ENCODE measurements at regions not wholly inside any gene's neighbourhood (a gene's known extent, or its start where the extent isn't known, plus 50 kb on each side); places are given as distances from the start of the nearest gene placed in this dataset.

DNA sequence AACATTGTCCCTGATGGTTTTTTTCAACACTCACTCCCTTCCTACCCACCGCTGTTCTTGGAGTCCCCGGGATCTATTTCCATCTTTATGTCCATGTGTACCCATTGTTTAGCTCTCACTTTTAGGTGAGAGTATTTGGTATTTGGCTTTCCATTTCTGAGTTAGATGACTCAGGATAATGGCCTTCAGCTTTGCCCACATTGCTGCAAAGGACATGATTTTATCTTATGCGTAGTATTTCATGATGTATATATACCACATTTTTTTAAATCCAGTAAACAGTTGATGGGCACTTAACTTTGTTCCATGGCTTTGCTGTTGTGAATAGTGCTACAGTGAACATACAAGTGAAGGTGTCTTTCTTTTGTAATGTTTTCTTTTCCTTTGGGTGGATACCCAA lies 123.5 kb upstream of the KITLG start:
- Histone ChIP-seq H3K9me3 (peaks cover 0 to 12% of the 10 kb centered on the region in 2 donors), H3K4me1 (no peaks in the 10 kb centered on the region), H3K4me3 (no peak overlapping the region), H3K27ac (no peak overlapping the region), H3K36me3 (no peaks in the 10 kb centered on the region), H3K27me3 (no peaks in the 10 kb centered on the region)
- intact Hi-C loops (cut with DNase I): no loop called here
- DNase-seq (ENCODE audit: low spot score in 2 of 2): no peak
- TF ChIP-seq CTCF (IDR thresholded peaks at IDR 0.05): no peak

- intact Hi-C loops (cut with DNase I): no loop called here
- no peak overlapping the region for H3K27ac ChIP-seq
- TF ChIP-seq CTCF (IDR thresholded peaks at IDR 0.05): no peak
- no peak for DNase-seq (ENCODE audit: low spot score in 2 of 2)
- no peaks in the 10 kb centered on the region for H3K9me3 ChIP-seq
- H3K4me3 ChIP-seq: no peak overlapping the region
- H3K36me3 ChIP-seq: no peaks in the 10 kb centered on the region
- no peaks in the 10 kb centered on the region for H3K4me1 ChIP-seq
- no peaks in the 10 kb centered on the region for H3K27me3 ChIP-seq
Observed at GRCh38 chr12:88698471-88698870, 118.2 kb upstream of the KITLG start.

- intact Hi-C loops (cut with DNase I): no loop called here
- no peaks in the 10 kb centered on the region for H3K36me3 ChIP-seq
- H3K27ac ChIP-seq: no peak overlapping the region
- no peaks in the 10 kb centered on the region for H3K27me3 ChIP-seq
- H3K4me3 ChIP-seq: no peak overlapping the region
- H3K9me3 ChIP-seq: no peaks in the 10 kb centered on the region
- no peaks in the 10 kb centered on the region for H3K4me1 ChIP-seq
- no peak for DNase-seq (ENCODE audit: low spot score in 2 of 2)
- no peak for TF ChIP-seq CTCF (IDR thresholded peaks at IDR 0.05)
Observed at GRCh38 chr12:88693837-88694445, 113.7 kb upstream of the KITLG start.

GRCh38 chr12:88691811-88692210 lies 111.5 kb upstream of the KITLG start:
- intact Hi-C loops (cut with DNase I): no loop called here
- no peak overlapping the region for H3K4me3 ChIP-seq
- TF ChIP-seq CTCF (IDR thresholded peaks at IDR 0.05): no peak

DNA sequence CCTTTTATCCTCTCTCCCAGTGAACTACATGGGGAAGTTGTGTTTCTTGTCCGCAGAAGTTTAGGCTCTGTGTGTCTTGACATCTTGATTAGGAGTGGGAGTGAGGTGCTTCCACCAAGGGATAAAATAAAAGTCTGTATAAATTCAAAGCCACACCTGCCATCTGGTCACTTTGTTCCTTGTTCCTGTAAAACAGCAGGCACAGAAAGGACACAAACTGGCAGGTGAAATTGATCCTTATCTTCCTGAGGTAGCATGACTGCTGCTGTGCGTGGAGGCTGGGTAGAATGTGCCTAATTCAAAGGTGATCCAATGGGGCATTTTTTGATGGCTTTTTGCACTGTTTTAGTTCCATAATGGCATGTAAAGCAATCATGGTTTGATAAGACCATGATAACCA lies 104.3 kb upstream of the KITLG start:
- Histone ChIP-seq H3K4me1 (no peaks in the 10 kb centered on the region), H3K27me3 (no peaks in the 10 kb centered on the region), H3K9me3 (no peaks in the 10 kb centered on the region), H3K27ac (no peak overlapping the region), H3K36me3 (no peaks in the 10 kb centered on the region), H3K4me3 (no peak overlapping the region)
- intact Hi-C loops (cut with DNase I): no loop called here
- DNase-seq (ENCODE audit: low spot score in 2 of 2): no peak
- no peak for TF ChIP-seq CTCF (IDR thresholded peaks at IDR 0.05)

More at GRCh38 chr12:88691811-88692210, 111.5 kb upstream of the KITLG start:
- H3K27ac ChIP-seq: no peak overlapping the region
- no peaks in the 10 kb centered on the region for H3K4me1 ChIP-seq
- H3K27me3 ChIP-seq: no peaks in the 10 kb centered on the region
- DNase-seq (ENCODE audit: low spot score in 2 of 2): no peak
- H3K36me3 ChIP-seq: no peaks in the 10 kb centered on the region
- no peaks in the 10 kb centered on the region for H3K9me3 ChIP-seq

GRCh38 chr12:88684170-88684569 lies 103.9 kb upstream of the KITLG start:
- Histone ChIP-seq H3K4me1 (no peaks in the 10 kb centered on the region), H3K4me3 (no peak overlapping the region), H3K36me3 (no peaks in the 10 kb centered on the region), H3K9me3 (no peaks in the 10 kb centered on the region), H3K27ac (no peak overlapping the region), H3K27me3 (no peaks in the 10 kb centered on the region)
- TF ChIP-seq CTCF (IDR thresholded peaks at IDR 0.05): no peak
- intact Hi-C loops (cut with DNase I): no loop called here
- no peak for DNase-seq (ENCODE audit: low spot score in 2 of 2)
